Stomach (tissue), 8 donors: ENCODE measurements at regions not wholly inside any gene's neighbourhood (a gene's known extent, or its start where the extent isn't known, plus 50 kb on each side); places are given as distances from the start of the nearest gene placed in this dataset.

Experiments
- DNase-seq, 2 donors: peaks; one replicate each; pipeline versions ENCODE4 v3.0.0 to v3.0.0-alpha.2; 2013 to 2019
- H3K27ac ChIP-seq, 5 donors: fragments of 200-600 bp in 4 of 5; sonication (generic) in 4 of 5; one replicate each; pipeline ENCODE4 v1.5.1; 2013 to 2019; ENCODE audit warnings: mild to moderate bottlenecking in 1 of 5, moderate library complexity in 1 of 5
- H3K27me3 ChIP-seq, 3 donors: fragments of 200-600 bp; sonication (generic); one replicate each; pipeline ENCODE4 v1.5.1; 2017 to 2019; ENCODE audit warnings: mixed run types in 1 of 3
- H3K36me3 ChIP-seq, 4 donors: fragments of 200-600 bp; sonication (generic); 1 replicate in 3 of 4; 2 replicates in 1 of 4; pipeline ENCODE4 v1.5.1; 2016 to 2019
- H3K4me1 ChIP-seq, 4 donors: fragments of 200-600 bp; sonication (generic); one replicate each; pipeline ENCODE4 v1.5.1; 2016 to 2019
- H3K4me3 ChIP-seq, 4 donors: fragments of 200-600 bp; sonication (generic) in 3 of 4; one replicate each; pipeline ENCODE4 v1.5.1; 2016 to 2019; ENCODE audit warnings: mild to moderate bottlenecking in 1 of 4
- H3K9me3 ChIP-seq, 4 donors: fragments of 200-600 bp; sonication (generic); one replicate each; pipeline ENCODE4 v1.5.1; 2016 to 2019
- CTCF ChIP-seq, 7 experiments: fragments of 450-650 bp in 4 of 7; fragments of 200-600 bp in 3 of 7; sonication (generic) in 3 of 7; IDR thresholded peaks; one replicate each; pipeline ENCODE4 v1.5.1; 2016 to 2019; ENCODE audit warnings: antibody characterized with exemption in 7 of 7, control low read depth in 2 of 7, mild to moderate bottlenecking in 1 of 7
- EP300 ChIP-seq: sonication (generic); formaldehyde crosslinking; IDR thresholded peaks from one replicate; pipeline ENCODE4 v1.6.1; 2017; ENCODE audit warnings: antibody characterized with exemption
- POLR2A ChIP-seq, 4 donors: fragments of 450-650 bp; IDR thresholded peaks; one replicate each; pipeline ENCODE4 v1.6.1; 2016; ENCODE audit warnings: antibody characterized with exemption in 4 of 4, control low read depth in 2 of 4, mild to moderate bottlenecking in 1 of 4, moderate library complexity in 1 of 4
- POLR2AphosphoS5 ChIP-seq, 3 donors: sonication (generic); formaldehyde crosslinking; IDR thresholded peaks; one replicate each; pipeline ENCODE4 v1.6.1; 2016; ENCODE audit warnings: antibody characterized with exemption in 3 of 3
- WGBS, 5 donors: extraction: QIAGEN DNeasy Blood & Tissue Kit in 3 of 5; methylation state at CpG; one replicate each; pipeline versions ENCODE4 v1.1.5 to v1.1.7; 2013 to 2018; 5-methylcytosine and 5-hydroxymethylcytosine counted together
- intact Hi-C: fragments of 100-400 bp; cut with DNase I; formaldehyde crosslinking; loops from one replicate; pipeline ENCODE4 v1.15.1; 2023; ENCODE audit warnings: low total_unique reads
- donor health status: healthy with polysubstance abuse.
- donor health status: Bipolar disorder and iron deficiency.
- donor health status: healthy.

GRCh38 chr16:16797239-16797638, 418.3 kb downstream of the NPIPA7 start:
- DNase-seq, result peak in 1 of 2 donors; percentile 3
- H3K36me3 ChIP-seq, result no peaks in the 10 kb centered on the region
- 50 to 66% (median 58%) methylated on average over 2 of the region's 2 CpGs for WGBS, 5 donors

GRCh38 chr16:16798504-16798903, 419.6 kb downstream of the NPIPA7 start:
- DNase-seq, result no peak
- intact Hi-C loops, result no loop called here

More at GRCh38 chr16:16797239-16797638, 418.3 kb downstream of the NPIPA7 start:
- Histone ChIP-seq H3K4me3 (no peak overlapping the region), H3K4me1 (no peaks in the 10 kb centered on the region), H3K27me3 (no peaks in the 10 kb centered on the region), H3K9me3 (peaks cover 0 to 1% (median 0%) of the 10 kb centered on the region in 4 donors), H3K27ac (no peak overlapping the region)
- intact Hi-C loops, result no loop called here
- TF ChIP-seq POLR2A (IDR thresholded peaks at IDR 0.05), result no peak
- no peak for TF ChIP-seq POLR2AphosphoS5 (IDR thresholded peaks at IDR 0.05)
- no peak for TF ChIP-seq EP300
- TF ChIP-seq CTCF (IDR thresholded peaks at IDR 0.05), result no peak

DNA sequence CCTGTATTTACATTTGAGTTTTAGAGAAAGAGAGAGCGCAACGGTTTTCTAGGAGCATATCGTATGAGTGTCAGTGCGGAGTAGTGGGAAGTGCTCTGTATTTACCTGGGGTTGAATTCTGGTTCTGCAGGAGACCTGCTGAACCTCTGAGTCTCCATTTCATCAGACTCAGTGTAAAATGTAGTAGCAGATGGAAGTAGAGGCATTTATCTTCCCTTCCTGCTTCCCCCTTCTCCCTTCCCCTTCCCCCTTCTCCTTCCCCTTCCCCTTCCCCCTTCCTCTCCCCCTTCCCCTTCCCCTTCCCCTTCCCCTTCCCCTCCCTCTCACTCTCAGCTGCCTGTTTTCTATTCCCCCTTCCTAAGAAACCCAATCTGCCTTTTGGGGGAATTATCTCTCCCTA, 426.9 kb downstream of the NPIPA7 start:
- intact Hi-C loops, result no loop called here
- H3K27ac ChIP-seq, result no peak overlapping the region
- DNase-seq, result no peak
- H3K9me3 ChIP-seq, result peaks cover 0 to 11% (median 8%) of the 10 kb centered on the region in 4 donors
- H3K27me3 ChIP-seq, result peaks cover 0 to 1% (median 0%) of the 10 kb centered on the region in 3 donors
- H3K4me3 ChIP-seq, result no peak overlapping the region
- no peaks in the 10 kb centered on the region for H3K36me3 ChIP-seq
- WGBS, 5 donors, result 85 to 92% (median 87%) methylated on average over 4 of the region's 4 CpGs
- TF ChIP-seq CTCF (IDR thresholded peaks at IDR 0.05) (no peak), POLR2AphosphoS5 (IDR thresholded peaks at IDR 0.05) (no peak), EP300 (no peak), POLR2A (IDR thresholded peaks at IDR 0.05) (no peak)
- H3K4me1 ChIP-seq, result no peaks in the 10 kb centered on the region

More at GRCh38 chr16:16798504-16798903, 419.6 kb downstream of the NPIPA7 start:
- Histone ChIP-seq H3K27me3 (no peaks in the 10 kb centered on the region), H3K4me1 (no peaks in the 10 kb centered on the region), H3K27ac (no peak overlapping the region), H3K4me3 (no peak overlapping the region), H3K36me3 (no peaks in the 10 kb centered on the region), H3K9me3 (peaks cover 0 to 5% (median under 1%) of the 10 kb centered on the region in 4 donors)
- TF ChIP-seq CTCF (IDR thresholded peaks at IDR 0.05), result no peak
- no peak for TF ChIP-seq POLR2AphosphoS5 (IDR thresholded peaks at IDR 0.05)
- TF ChIP-seq EP300, result no peak
- no peak for TF ChIP-seq POLR2A (IDR thresholded peaks at IDR 0.05)

DNA sequence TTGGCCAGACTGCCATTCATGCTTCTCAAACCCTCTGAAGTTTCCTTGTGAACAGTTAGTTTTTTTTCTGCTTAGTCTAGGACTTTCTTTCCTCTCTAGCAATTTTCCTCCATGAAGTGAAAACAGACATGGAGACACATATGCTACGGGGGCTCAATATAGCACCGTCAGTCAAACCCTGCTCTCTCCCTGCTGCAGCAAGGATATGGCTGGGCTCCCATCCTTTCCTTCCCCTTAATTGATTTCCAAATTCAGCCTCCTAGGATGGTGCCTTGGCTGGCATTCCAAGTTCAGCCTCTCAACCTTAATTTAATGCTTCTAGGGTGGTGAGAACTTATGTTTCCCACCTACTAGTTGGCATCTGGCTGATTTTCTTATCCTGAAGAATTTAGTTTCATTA, 436.7 kb downstream of the NPIPA7 start:
- no peak overlapping the region for H3K4me3 ChIP-seq
- WGBS, 5 donors, result 73 to 96% (median 92%) methylated on average over 2 of the region's 2 CpGs
- no peak overlapping the region for H3K27ac ChIP-seq
- no peaks in the 10 kb centered on the region for H3K36me3 ChIP-seq
- H3K4me1 ChIP-seq, result no peaks in the 10 kb centered on the region
- TF ChIP-seq POLR2A (IDR thresholded peaks at IDR 0.05) (no peak), EP300 (no peak), POLR2AphosphoS5 (IDR thresholded peaks at IDR 0.05) (no peak), CTCF (IDR thresholded peaks at IDR 0.05) (no peak)
- H3K9me3 ChIP-seq, result peaks cover 0 to 10% (median 6%) of the 10 kb centered on the region in 4 donors
- intact Hi-C loops, result no loop called here
- H3K27me3 ChIP-seq, result peaks cover 0 to 10% (median 0%) of the 10 kb centered on the region in 3 donors
- DNase-seq, result no peak
